ENCODE measurements at regions not wholly inside any gene's neighbourhood (a gene's known extent, or its start where the extent isn't known, plus 50 kb on each side); places are given as distances from the start of the nearest gene placed in this dataset.

DNA sequence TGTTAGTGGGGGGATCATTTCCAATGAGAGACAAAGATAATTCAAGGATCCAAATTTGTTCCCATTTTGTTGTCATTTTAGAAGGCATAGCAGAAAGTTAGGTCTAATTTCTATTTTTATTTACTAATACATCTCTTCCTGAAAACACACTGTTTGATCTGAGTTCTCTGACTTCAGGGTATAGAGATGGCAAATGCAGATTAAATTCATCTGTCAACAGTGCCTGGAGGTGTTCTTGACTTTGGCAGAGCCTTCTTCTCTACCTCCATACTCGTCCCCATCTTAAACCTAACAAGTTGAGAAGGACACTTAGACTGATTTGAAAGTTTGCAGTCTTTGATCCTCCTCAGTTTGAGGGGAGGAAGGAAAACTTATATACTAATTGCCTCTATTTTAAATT is 308.2 kb downstream of the SOX2 start:
- H3K27ac ChIP-seq (ENCODE audit: low read length, poor library complexity, severe bottlenecking): no peak overlapping the region
- H3K4me2 ChIP-seq (ENCODE audit: low read length, poor library complexity, severe bottlenecking): no peak overlapping the region
- no peak overlapping the region for H3K9ac ChIP-seq (ENCODE audit: low read length)
- H3K4ac ChIP-seq (ENCODE audit: low read depth in 1 of 2, low read length in 2 of 2): no peak overlapping the region
- H3K36me3 ChIP-seq (ENCODE audit: control insufficient read depth in 1 of 2, insufficient read depth in 2 of 2, low read depth in 1 of 2, low read length in 2 of 2): no peaks in the 10 kb centered on the region
- H3K4me1 ChIP-seq (ENCODE audit: control insufficient read depth, insufficient read depth, low read depth, low read length): peaks cover 4% of the 10 kb centered on the region
- no peak overlapping the region for H2BK15ac ChIP-seq (ENCODE audit: low read depth, poor library complexity, severe bottlenecking)
- no peak overlapping the region for H2BK120ac ChIP-seq (ENCODE audit: low read depth, low read length)
- H3K23ac ChIP-seq (ENCODE audit: low read length in 2 of 2): no peak overlapping the region
- whole genome bisulfite sequencing: no CpG with 5 or more reads among the region's 1 CpG
- no peak overlapping the region for H2BK12ac ChIP-seq (ENCODE audit: low read length in 2 of 2)
- no peaks in the 10 kb centered on the region for H3K9me3 ChIP-seq (ENCODE audit: control insufficient read depth, low read length)
- no peak overlapping the region for H3K14ac ChIP-seq (ENCODE audit: low read length in 2 of 2)
- H2AFZ ChIP-seq (ENCODE audit: low read depth, low read length): no peak overlapping the region
- no peaks in the 10 kb centered on the region for H3K27me3 ChIP-seq (ENCODE audit: control insufficient read depth in 1 of 2, insufficient read depth in 1 of 2, low read length in 2 of 2)
- no peak overlapping the region for H3K18ac ChIP-seq (ENCODE audit: low read depth in 1 of 2, low read length in 2 of 2)
- H4K8ac ChIP-seq (ENCODE audit: low read length): no peak overlapping the region
- H2AK5ac ChIP-seq (ENCODE audit: low read length, severe bottlenecking): no peak overlapping the region
- H2BK5ac ChIP-seq (ENCODE audit: low read depth, low read length, poor library complexity, severe bottlenecking): no peak overlapping the region
- DNase-seq: no peak
- no peak overlapping the region for H4K91ac ChIP-seq (ENCODE audit: low read length)
- H3K79me1 ChIP-seq (replicated peaks; ENCODE audit: low read length, poor library complexity, severe bottlenecking): no peaks in the 10 kb centered on the region
- H3K4me3 ChIP-seq (ENCODE audit: insufficient read depth in 1 of 2, low read depth in 1 of 2, low read length in 2 of 2): no peak overlapping the region

DNA sequence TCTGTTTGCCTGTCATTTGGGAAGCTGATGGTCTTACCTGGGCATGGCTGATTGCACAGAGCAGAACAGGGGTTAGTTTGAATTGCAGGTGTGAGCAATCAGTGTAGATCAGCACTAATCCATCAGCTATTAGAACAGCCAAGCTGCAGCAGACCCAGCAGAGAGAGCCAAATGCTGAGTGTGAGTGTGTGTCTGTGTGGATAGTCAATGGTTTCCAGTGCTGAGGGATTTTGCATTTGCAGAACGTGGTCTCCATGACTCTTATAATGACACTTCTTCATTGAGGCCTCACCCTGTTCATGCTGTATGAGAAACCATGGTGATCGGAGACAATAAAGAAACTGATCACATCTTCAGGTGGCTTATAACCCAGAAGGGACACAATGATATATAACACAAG is 312.1 kb downstream of the SOX2 start:
- Histone ChIP-seq H2BK15ac (ENCODE audit: low read depth, poor library complexity, severe bottlenecking) (no peak overlapping the region), H3K27ac (ENCODE audit: low read length, poor library complexity, severe bottlenecking) (no peak overlapping the region), H3K14ac (ENCODE audit: low read length in 2 of 2) (no peak overlapping the region), H2BK5ac (ENCODE audit: low read depth, low read length, poor library complexity, severe bottlenecking) (no peak overlapping the region), H3K18ac (ENCODE audit: low read depth in 1 of 2, low read length in 2 of 2) (no peak overlapping the region), H3K36me3 (ENCODE audit: control insufficient read depth in 1 of 2, insufficient read depth in 2 of 2, low read depth in 1 of 2, low read length in 2 of 2) (no peaks in the 10 kb centered on the region), H3K23ac (ENCODE audit: low read length in 2 of 2) (no peak overlapping the region), H3K4me3 (ENCODE audit: insufficient read depth in 1 of 2, low read depth in 1 of 2, low read length in 2 of 2) (no peak overlapping the region), H4K91ac (ENCODE audit: low read length) (no peak overlapping the region), H4K8ac (ENCODE audit: low read length) (no peak overlapping the region), H2BK12ac (ENCODE audit: low read length in 2 of 2) (no peak overlapping the region), H3K4ac (ENCODE audit: low read depth in 1 of 2, low read length in 2 of 2) (no peak overlapping the region), H3K27me3 (ENCODE audit: control insufficient read depth in 1 of 2, insufficient read depth in 1 of 2, low read length in 2 of 2) (no peaks in the 10 kb centered on the region), H3K79me1 (replicated peaks; ENCODE audit: low read length, poor library complexity, severe bottlenecking) (no peaks in the 10 kb centered on the region), H3K9me3 (ENCODE audit: control insufficient read depth, low read length) (no peaks in the 10 kb centered on the region), H2BK120ac (ENCODE audit: low read depth, low read length) (no peak overlapping the region), H2AFZ (ENCODE audit: low read depth, low read length) (no peak overlapping the region), H3K9ac (ENCODE audit: low read length) (no peak overlapping the region), H3K4me1 (ENCODE audit: control insufficient read depth, insufficient read depth, low read depth, low read length) (peaks cover 8% of the 10 kb centered on the region), H2AK5ac (ENCODE audit: low read length, severe bottlenecking) (no peak overlapping the region), H3K4me2 (ENCODE audit: low read length, poor library complexity, severe bottlenecking) (no peak overlapping the region)
- DNase-seq: no peak
- 100% methylated on average over 1 of the region's 2 CpGs for WGBS

DNA sequence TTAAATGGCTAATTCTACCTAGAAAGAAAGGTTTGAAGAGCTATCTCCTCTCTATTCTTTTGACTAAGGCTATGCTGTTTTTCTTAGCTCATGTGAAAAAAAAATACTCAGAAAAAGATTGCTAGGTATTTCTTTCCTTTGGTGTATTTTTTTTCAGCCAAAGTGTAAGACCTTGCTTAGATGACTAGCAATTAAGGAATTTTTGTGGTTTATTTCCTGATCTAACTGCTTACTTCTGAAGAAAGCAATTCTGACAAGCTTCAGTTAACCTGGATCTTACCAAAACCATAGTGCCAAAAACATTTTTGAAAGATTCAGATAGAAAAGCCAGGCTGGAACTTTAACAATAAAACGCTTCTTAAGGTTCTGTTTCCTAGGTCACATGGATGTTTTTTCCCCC is 315.6 kb downstream of the SOX2 start:
- no CpG with 5 or more reads among the region's 1 CpG for WGBS
- Histone ChIP-seq H2AK5ac (ENCODE audit: low read length, severe bottlenecking) (no peak overlapping the region), H3K4me3 (ENCODE audit: insufficient read depth in 1 of 2, low read depth in 1 of 2, low read length in 2 of 2) (no peak overlapping the region), H3K18ac (ENCODE audit: low read depth in 1 of 2, low read length in 2 of 2) (no peak overlapping the region), H3K4me1 (ENCODE audit: control insufficient read depth, insufficient read depth, low read depth, low read length) (peaks cover 8% of the 10 kb centered on the region), H3K14ac (ENCODE audit: low read length in 2 of 2) (no peak overlapping the region), H3K27ac (ENCODE audit: low read length, poor library complexity, severe bottlenecking) (peak overlapping the region; percentile 70), H3K23ac (ENCODE audit: low read length in 2 of 2) (no peak overlapping the region), H3K9ac (ENCODE audit: low read length) (no peak overlapping the region), H4K8ac (ENCODE audit: low read length) (no peak overlapping the region), H3K27me3 (ENCODE audit: control insufficient read depth in 1 of 2, insufficient read depth in 1 of 2, low read length in 2 of 2) (no peaks in the 10 kb centered on the region), H2BK5ac (ENCODE audit: low read depth, low read length, poor library complexity, severe bottlenecking) (no peak overlapping the region), H3K9me3 (ENCODE audit: control insufficient read depth, low read length) (no peaks in the 10 kb centered on the region), H2BK120ac (ENCODE audit: low read depth, low read length) (no peak overlapping the region), H3K4ac (ENCODE audit: low read depth in 1 of 2, low read length in 2 of 2) (no peak overlapping the region), H4K91ac (ENCODE audit: low read length) (no peak overlapping the region), H2BK12ac (ENCODE audit: low read length in 2 of 2) (no peak overlapping the region), H3K79me1 (replicated peaks; ENCODE audit: low read length, poor library complexity, severe bottlenecking) (no peaks in the 10 kb centered on the region), H2BK15ac (ENCODE audit: low read depth, poor library complexity, severe bottlenecking) (no peak overlapping the region), H3K36me3 (ENCODE audit: control insufficient read depth in 1 of 2, insufficient read depth in 2 of 2, low read depth in 1 of 2, low read length in 2 of 2) (no peaks in the 10 kb centered on the region), H3K4me2 (ENCODE audit: low read length, poor library complexity, severe bottlenecking) (no peak overlapping the region), H2AFZ (ENCODE audit: low read depth, low read length) (no peak overlapping the region)
- no peak for DNase-seq

DNA sequence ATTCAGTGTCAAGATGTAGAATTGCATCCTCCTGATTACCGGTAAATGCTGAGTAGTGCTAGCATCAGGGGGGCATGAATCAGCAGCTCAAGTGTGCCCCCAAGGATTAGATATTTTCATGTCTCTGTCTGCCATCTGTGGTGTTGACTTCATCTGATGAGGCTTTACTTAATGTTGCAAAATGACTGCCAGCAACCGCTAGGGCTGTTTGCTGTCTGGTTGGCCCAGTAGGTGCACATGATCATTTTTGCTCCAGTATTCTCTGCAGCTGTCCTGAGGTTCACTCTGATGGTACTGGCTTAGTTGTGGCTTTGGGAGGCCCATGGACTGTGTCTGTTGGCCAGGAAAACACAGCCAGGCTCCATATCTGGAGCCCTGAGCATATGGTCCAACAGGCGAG is 316.4 kb downstream of the SOX2 start:
- H3K27me3 ChIP-seq (ENCODE audit: control insufficient read depth in 1 of 2, insufficient read depth in 1 of 2, low read length in 2 of 2): no peaks in the 10 kb centered on the region
- peak overlapping the region; percentile 84 for H3K27ac ChIP-seq (ENCODE audit: low read length, poor library complexity, severe bottlenecking)
- H3K9ac ChIP-seq (ENCODE audit: low read length): no peak overlapping the region
- H2BK12ac ChIP-seq (ENCODE audit: low read length in 2 of 2): no peak overlapping the region
- H4K91ac ChIP-seq (ENCODE audit: low read length): no peak overlapping the region
- H2BK15ac ChIP-seq (ENCODE audit: low read depth, poor library complexity, severe bottlenecking): no peak overlapping the region
- WGBS: 86% methylated on average over 3 of the region's 3 CpGs
- H3K36me3 ChIP-seq (ENCODE audit: control insufficient read depth in 1 of 2, insufficient read depth in 2 of 2, low read depth in 1 of 2, low read length in 2 of 2): no peaks in the 10 kb centered on the region
- H3K4ac ChIP-seq (ENCODE audit: low read depth in 1 of 2, low read length in 2 of 2): no peak overlapping the region
- no peaks in the 10 kb centered on the region for H3K79me1 ChIP-seq (replicated peaks; ENCODE audit: low read length, poor library complexity, severe bottlenecking)
- no peak overlapping the region for H4K8ac ChIP-seq (ENCODE audit: low read length)
- H3K4me3 ChIP-seq (ENCODE audit: insufficient read depth in 1 of 2, low read depth in 1 of 2, low read length in 2 of 2): no peak overlapping the region
- H2AFZ ChIP-seq (ENCODE audit: low read depth, low read length): no peak overlapping the region
- no peak for DNase-seq
- no peak overlapping the region for H3K23ac ChIP-seq (ENCODE audit: low read length in 2 of 2)
- no peak overlapping the region for H2BK5ac ChIP-seq (ENCODE audit: low read depth, low read length, poor library complexity, severe bottlenecking)
- peak overlapping the region; percentile 5 for H2AK5ac ChIP-seq (ENCODE audit: low read length, severe bottlenecking)
- no peak overlapping the region for H3K4me2 ChIP-seq (ENCODE audit: low read length, poor library complexity, severe bottlenecking)
- no peak overlapping the region for H2BK120ac ChIP-seq (ENCODE audit: low read depth, low read length)
- no peak overlapping the region for H3K18ac ChIP-seq (ENCODE audit: low read depth in 1 of 2, low read length in 2 of 2)
- H3K4me1 ChIP-seq (ENCODE audit: control insufficient read depth, insufficient read depth, low read depth, low read length): peaks cover 8% of the 10 kb centered on the region
- no peaks in the 10 kb centered on the region for H3K9me3 ChIP-seq (ENCODE audit: control insufficient read depth, low read length)
- no peak overlapping the region for H3K14ac ChIP-seq (ENCODE audit: low read length in 2 of 2)
